ENCODE measurements at regions not wholly inside any gene's neighbourhood (a gene's known extent, or its start where the extent isn't known, plus 50 kb on each side); places are given as distances from the start of the nearest gene placed in this dataset.

DNA sequence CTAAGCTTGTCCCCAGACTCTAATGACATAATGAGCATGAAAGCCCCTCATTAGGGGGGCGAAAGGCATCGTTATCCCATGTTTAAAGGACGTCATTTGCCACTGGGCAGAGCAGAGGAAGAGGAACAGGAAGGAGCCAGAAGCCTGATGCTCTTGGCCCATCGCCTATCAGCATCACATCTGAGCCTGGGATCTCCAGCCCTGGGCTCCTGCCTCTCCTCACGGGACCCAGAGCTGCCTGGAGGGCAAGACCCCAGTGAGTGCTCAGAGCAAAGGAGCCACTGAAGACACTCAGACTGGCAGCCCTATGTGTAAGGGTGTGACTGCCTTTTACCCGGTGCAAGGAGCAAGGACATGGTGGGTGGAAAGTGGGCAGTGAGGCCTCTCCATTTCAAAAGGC, 115.0 kb upstream of the ZNF507 start:
- no peak overlapping the region for H3K27ac ChIP-seq
- no peak for DNase-seq
- no peak overlapping the region for H3K9ac ChIP-seq (ENCODE audit: low read depth in 2 of 2, low read length in 2 of 2)
- TF ChIP-seq, protein P1, sequence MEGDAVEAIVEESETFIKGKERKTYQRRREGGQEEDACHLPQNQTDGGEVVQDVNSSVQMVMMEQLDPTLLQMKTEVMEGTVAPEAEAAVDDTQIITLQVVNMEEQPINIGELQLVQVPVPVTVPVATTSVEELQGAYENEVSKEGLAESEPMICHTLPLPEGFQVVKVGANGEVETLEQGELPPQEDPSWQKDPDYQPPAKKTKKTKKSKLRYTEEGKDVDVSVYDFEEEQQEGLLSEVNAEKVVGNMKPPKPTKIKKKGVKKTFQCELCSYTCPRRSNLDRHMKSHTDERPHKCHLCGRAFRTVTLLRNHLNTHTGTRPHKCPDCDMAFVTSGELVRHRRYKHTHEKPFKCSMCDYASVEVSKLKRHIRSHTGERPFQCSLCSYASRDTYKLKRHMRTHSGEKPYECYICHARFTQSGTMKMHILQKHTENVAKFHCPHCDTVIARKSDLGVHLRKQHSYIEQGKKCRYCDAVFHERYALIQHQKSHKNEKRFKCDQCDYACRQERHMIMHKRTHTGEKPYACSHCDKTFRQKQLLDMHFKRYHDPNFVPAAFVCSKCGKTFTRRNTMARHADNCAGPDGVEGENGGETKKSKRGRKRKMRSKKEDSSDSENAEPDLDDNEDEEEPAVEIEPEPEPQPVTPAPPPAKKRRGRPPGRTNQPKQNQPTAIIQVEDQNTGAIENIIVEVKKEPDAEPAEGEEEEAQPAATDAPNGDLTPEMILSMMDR (IDR thresholded peaks at IDR 0.05), result no peak
- H3K36me3 ChIP-seq, result no peaks in the 10 kb centered on the region
- H3K9me3 ChIP-seq, result no peaks in the 10 kb centered on the region
- H3K4me3 ChIP-seq, result no peak overlapping the region
- intact Hi-C loops (cut with DNase I), result no loop called here
- H3K4me1 ChIP-seq, result no peaks in the 10 kb centered on the region
- H3K27me3 ChIP-seq, result no peaks in the 10 kb centered on the region

DNA sequence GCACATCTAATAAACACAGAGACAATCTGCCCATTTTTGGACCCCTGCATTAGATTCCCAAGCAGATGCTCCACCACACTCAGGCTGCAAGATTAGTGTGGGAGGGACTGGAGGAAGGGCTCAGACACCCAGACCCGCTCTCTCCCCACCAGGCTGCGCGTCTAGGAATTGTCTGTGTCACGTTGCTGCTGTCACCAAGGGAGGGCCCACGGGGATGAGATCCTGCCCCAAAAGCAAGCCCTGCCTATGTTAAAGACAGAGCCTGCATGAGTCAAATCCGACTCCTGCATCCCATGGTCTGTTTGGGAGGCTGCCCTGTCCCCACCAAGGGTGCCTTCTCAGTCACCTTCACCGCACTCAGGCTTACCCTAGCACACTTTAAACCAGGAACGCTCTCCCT, 114.4 kb upstream of the ZNF507 start:
- H3K27ac ChIP-seq, result no peak overlapping the region
- no peaks in the 10 kb centered on the region for H3K9me3 ChIP-seq
- TF ChIP-seq, protein P1 (IDR thresholded peaks at IDR 0.05), result no peak
- no peaks in the 10 kb centered on the region for H3K27me3 ChIP-seq
- no peak for DNase-seq
- intact Hi-C loops (cut with DNase I), result no loop called here
- no peaks in the 10 kb centered on the region for H3K36me3 ChIP-seq
- H3K9ac ChIP-seq (ENCODE audit: low read depth in 2 of 2, low read length in 2 of 2), result no peak overlapping the region
- no peak overlapping the region for H3K4me3 ChIP-seq
- H3K4me1 ChIP-seq, result no peaks in the 10 kb centered on the region

DNA sequence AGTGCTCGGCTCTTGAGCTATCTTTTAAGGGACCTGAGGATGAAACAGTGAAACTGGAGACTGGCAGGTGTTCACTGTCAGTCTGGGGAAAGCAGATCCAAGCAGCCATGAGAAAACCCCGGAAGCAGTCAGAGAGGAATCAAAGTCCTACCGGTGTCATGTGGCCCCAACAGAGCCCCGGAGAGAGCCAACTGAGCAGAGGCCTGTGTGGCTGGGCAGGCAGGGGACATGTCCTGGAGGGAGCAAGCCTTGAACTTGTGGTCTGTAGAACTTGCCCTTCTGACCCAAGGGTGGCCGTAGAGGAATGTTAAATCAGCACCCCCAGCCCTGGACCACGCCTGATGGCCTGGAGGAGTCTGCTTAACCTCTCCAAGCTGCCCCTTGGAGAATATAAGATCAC, 113.7 kb upstream of the ZNF507 start:
- Histone ChIP-seq H3K9me3 (no peaks in the 10 kb centered on the region), H3K4me3 (no peak overlapping the region), H3K4me1 (no peaks in the 10 kb centered on the region), H3K36me3 (no peaks in the 10 kb centered on the region), H3K9ac (ENCODE audit: low read depth in 2 of 2, low read length in 2 of 2) (no peak overlapping the region), H3K27ac (no peak overlapping the region), H3K27me3 (no peaks in the 10 kb centered on the region)
- no peak for DNase-seq
- TF ChIP-seq, protein P1 (IDR thresholded peaks at IDR 0.05), result no peak
- intact Hi-C loops (cut with DNase I), result no loop called here

DNA sequence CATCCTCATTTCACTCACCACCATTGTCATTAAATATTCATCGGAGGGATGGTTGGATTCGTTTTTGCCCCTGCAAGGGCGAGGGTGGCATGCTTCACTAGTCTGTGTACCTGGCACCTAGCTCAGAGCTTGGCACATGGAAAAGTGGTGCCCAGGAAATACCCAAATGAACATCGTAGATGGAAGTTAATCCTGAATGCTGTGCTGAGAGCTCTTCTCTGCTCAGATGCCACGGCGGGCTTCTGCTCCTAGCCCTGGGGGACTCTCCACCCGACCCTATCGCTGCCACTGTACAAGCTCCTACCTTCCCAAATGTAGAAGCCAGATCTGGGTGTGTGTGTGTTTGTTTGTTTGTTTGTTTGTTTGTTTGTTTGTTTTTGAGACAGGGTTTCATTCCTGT, 113.0 kb upstream of the ZNF507 start:
- no peaks in the 10 kb centered on the region for H3K4me1 ChIP-seq
- no peak overlapping the region for H3K27ac ChIP-seq
- H3K9ac ChIP-seq (ENCODE audit: low read depth in 2 of 2, low read length in 2 of 2), result no peak overlapping the region
- TF ChIP-seq, protein P1 (IDR thresholded peaks at IDR 0.05), result no peak
- no peaks in the 10 kb centered on the region for H3K36me3 ChIP-seq
- no peak for DNase-seq
- intact Hi-C loops (cut with DNase I), result no loop called here
- no peaks in the 10 kb centered on the region for H3K27me3 ChIP-seq
- H3K4me3 ChIP-seq, result no peak overlapping the region
- H3K9me3 ChIP-seq, result no peaks in the 10 kb centered on the region

DNA sequence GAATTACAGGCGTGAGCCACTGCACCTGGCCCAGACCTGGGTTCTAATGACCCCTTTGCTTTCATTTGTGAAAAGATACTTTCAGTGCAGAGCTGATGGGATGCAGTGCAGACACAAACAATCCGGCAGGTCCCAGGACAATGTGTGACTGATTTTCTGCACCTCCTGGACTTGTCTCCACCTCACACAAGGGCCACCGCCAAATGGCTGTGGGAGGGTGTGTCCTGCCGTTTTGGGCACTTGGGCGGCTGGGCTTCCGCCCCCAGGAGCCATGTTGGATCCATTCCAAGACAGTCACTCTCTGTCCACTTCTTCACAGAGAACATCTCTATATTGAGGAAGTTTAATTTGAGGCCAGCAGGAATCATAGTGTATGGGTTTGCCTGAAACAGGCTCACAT, 112.3 kb upstream of the ZNF507 start:
- no peak for DNase-seq

More for the DNA sequence above, 112.3 kb upstream of the ZNF507 start:
- H3K36me3 ChIP-seq, result no peaks in the 10 kb centered on the region
- H3K4me3 ChIP-seq, result no peak overlapping the region
- H3K9me3 ChIP-seq, result no peaks in the 10 kb centered on the region
- intact Hi-C loops (cut with DNase I), result no loop called here
- H3K27me3 ChIP-seq, result no peaks in the 10 kb centered on the region
- TF ChIP-seq, protein P1 (IDR thresholded peaks at IDR 0.05), result no peak
- H3K27ac ChIP-seq, result no peak overlapping the region
- no peaks in the 10 kb centered on the region for H3K4me1 ChIP-seq
- H3K9ac ChIP-seq (ENCODE audit: low read depth in 2 of 2, low read length in 2 of 2), result no peak overlapping the region
